ENCODE measurements at regions not wholly inside any gene's neighbourhood (a gene's known extent, or its start where the extent isn't known, plus 50 kb on each side); places are given as distances from the start of the nearest gene placed in this dataset.
A peak's percentile ranks its signal among the peaks of the same experiment; 100 is the strongest.

DNA sequence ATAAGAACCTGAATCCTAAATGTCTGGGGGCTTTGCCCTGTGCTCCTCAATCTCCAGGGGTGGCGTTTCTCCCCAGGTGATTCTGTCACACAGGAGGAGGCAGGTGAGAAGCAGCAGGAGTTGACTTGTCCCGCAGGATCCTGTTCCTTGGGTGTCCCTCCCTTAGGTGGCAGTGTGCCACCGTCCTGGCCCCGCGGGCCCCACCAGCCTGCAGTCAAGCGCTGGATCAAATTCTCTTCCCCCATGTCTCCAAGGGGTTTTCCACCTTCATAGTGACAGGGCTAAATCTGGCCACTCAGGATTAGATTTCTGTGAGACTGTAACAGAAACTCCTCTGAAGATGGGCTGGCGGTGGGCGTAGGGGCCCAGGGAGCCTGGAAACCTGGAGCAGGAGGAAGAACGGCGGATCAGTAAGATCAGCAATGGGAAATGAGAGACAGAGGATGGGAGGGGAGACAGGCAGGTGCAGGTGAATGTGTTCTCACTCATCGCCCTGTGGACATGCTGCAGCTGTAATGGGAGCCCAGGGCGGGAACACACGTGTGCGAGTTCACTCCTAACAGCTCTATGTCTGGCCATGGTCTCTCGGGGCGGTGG lies 329.2 kb upstream of the COBL start:
- no peak overlapping the region for H3K27ac ChIP-seq (ENCODE audit: low read depth, low read length, poor library complexity, severe bottlenecking)
- no peaks in the 10 kb centered on the region for H3K9me3 ChIP-seq (ENCODE audit: low read length)
- H3K4me2 ChIP-seq (ENCODE audit: low read length): no peak overlapping the region
- H3K9me2 ChIP-seq (ENCODE audit: low read depth, low read length): no peaks in the 10 kb centered on the region
- no peaks in the 10 kb centered on the region for H3F3A ChIP-seq (ENCODE audit: insufficient read depth, low read length)
- H3K4me1 ChIP-seq (ENCODE audit: insufficient read depth, low read length, severe bottlenecking): no peaks in the 10 kb centered on the region
- H2AFZ ChIP-seq (ENCODE audit: low read length): no peak overlapping the region
- peaks cover 4% of the 10 kb centered on the region; the same call in 1 of the 2 replicates for H3K27me3 ChIP-seq (ENCODE audit: insufficient read depth, low read length)
- H3K9ac ChIP-seq (ENCODE audit: low read length): no peak overlapping the region
- H3K4me3 ChIP-seq (ENCODE audit: low read depth, low read length, poor library complexity, severe bottlenecking): no peak overlapping the region
- TF ChIP-seq, protein P1, sequence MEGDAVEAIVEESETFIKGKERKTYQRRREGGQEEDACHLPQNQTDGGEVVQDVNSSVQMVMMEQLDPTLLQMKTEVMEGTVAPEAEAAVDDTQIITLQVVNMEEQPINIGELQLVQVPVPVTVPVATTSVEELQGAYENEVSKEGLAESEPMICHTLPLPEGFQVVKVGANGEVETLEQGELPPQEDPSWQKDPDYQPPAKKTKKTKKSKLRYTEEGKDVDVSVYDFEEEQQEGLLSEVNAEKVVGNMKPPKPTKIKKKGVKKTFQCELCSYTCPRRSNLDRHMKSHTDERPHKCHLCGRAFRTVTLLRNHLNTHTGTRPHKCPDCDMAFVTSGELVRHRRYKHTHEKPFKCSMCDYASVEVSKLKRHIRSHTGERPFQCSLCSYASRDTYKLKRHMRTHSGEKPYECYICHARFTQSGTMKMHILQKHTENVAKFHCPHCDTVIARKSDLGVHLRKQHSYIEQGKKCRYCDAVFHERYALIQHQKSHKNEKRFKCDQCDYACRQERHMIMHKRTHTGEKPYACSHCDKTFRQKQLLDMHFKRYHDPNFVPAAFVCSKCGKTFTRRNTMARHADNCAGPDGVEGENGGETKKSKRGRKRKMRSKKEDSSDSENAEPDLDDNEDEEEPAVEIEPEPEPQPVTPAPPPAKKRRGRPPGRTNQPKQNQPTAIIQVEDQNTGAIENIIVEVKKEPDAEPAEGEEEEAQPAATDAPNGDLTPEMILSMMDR (IDR thresholded peaks at IDR 0.05; ENCODE audit: low read length): peak; percentile 31; the same call in 1 of the 2 replicates
- no peak for TF ChIP-seq EZH2 (IDR thresholded peaks at IDR 0.05; ENCODE audit: borderline replicate concordance, low read length)
- H3K79me2 ChIP-seq (ENCODE audit: insufficient read depth, low read length): no peaks in the 10 kb centered on the region
- no peaks in the 10 kb centered on the region for H3K36me3 ChIP-seq (ENCODE audit: insufficient read depth, low read length)
- H4K20me1 ChIP-seq (ENCODE audit: insufficient read depth, low read length): no peaks in the 10 kb centered on the region

DNA sequence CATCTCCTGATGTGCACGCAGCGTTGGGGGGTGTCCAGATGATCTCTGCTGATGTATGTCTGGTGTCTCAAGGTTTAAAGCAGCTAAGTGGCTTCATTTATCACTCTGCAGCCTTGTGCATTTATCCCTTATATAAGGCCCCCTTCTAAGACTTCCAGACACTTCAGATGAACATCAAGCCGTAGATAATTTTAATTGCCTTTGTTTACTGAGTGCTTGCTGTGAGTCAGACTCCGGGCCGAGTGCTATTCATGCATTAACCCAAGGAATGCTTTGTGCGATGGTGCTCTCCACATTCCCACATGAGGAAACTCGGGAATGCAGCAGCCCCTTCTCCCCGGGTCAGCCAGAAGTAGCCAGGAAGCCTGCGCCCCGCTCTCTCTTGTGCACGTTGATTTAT lies 328.6 kb upstream of the COBL start:
- TF ChIP-seq, protein P1 (IDR thresholded peaks at IDR 0.05; ENCODE audit: low read length): no peak
- no peak for TF ChIP-seq EZH2 (IDR thresholded peaks at IDR 0.05; ENCODE audit: borderline replicate concordance, low read length)
- Histone ChIP-seq H3K36me3 (ENCODE audit: insufficient read depth, low read length) (no peaks in the 10 kb centered on the region), H4K20me1 (ENCODE audit: insufficient read depth, low read length) (no peaks in the 10 kb centered on the region), H3K4me3 (ENCODE audit: low read depth, low read length, poor library complexity, severe bottlenecking) (no peak overlapping the region), H3F3A (ENCODE audit: insufficient read depth, low read length) (no peaks in the 10 kb centered on the region), H3K9me3 (ENCODE audit: low read length) (no peaks in the 10 kb centered on the region), H3K4me1 (ENCODE audit: insufficient read depth, low read length, severe bottlenecking) (no peaks in the 10 kb centered on the region), H3K79me2 (ENCODE audit: insufficient read depth, low read length) (no peaks in the 10 kb centered on the region), H2AFZ (ENCODE audit: low read length) (no peak overlapping the region), H3K9ac (ENCODE audit: low read length) (no peak overlapping the region), H3K27ac (ENCODE audit: low read depth, low read length, poor library complexity, severe bottlenecking) (no peak overlapping the region), H3K4me2 (ENCODE audit: low read length) (no peak overlapping the region), H3K9me2 (ENCODE audit: low read depth, low read length) (no peaks in the 10 kb centered on the region), H3K27me3 (ENCODE audit: insufficient read depth, low read length) (peaks cover 4% of the 10 kb centered on the region; the same call in 1 of the 2 replicates)

GRCh38 chr7:51644216-51644615 lies 327.6 kb upstream of the COBL start:
- Histone ChIP-seq H3K27me3 (ENCODE audit: insufficient read depth, low read length) (peaks cover 4% of the 10 kb centered on the region; the same call in 1 of the 2 replicates), H4K20me1 (ENCODE audit: insufficient read depth, low read length) (no peaks in the 10 kb centered on the region), H3K9me3 (ENCODE audit: low read length) (no peaks in the 10 kb centered on the region)

More at GRCh38 chr7:51644216-51644615, 327.6 kb upstream of the COBL start:
- Histone ChIP-seq H3K9me2 (ENCODE audit: low read depth, low read length) (no peaks in the 10 kb centered on the region), H2AFZ (ENCODE audit: low read length) (no peak overlapping the region), H3K4me3 (ENCODE audit: low read depth, low read length, poor library complexity, severe bottlenecking) (no peak overlapping the region), H3K4me1 (ENCODE audit: insufficient read depth, low read length, severe bottlenecking) (no peaks in the 10 kb centered on the region), H3F3A (ENCODE audit: insufficient read depth, low read length) (no peaks in the 10 kb centered on the region), H3K4me2 (ENCODE audit: low read length) (no peak overlapping the region), H3K9ac (ENCODE audit: low read length) (no peak overlapping the region), H3K27ac (ENCODE audit: low read depth, low read length, poor library complexity, severe bottlenecking) (no peak overlapping the region), H3K36me3 (ENCODE audit: insufficient read depth, low read length) (no peaks in the 10 kb centered on the region), H3K79me2 (ENCODE audit: insufficient read depth, low read length) (no peaks in the 10 kb centered on the region)
- TF ChIP-seq, protein P1 (IDR thresholded peaks at IDR 0.05; ENCODE audit: low read length): no peak
- no peak for TF ChIP-seq EZH2 (IDR thresholded peaks at IDR 0.05; ENCODE audit: borderline replicate concordance, low read length)

All from OCI-LY1 (cell line).